Stomach (tissue), 4 donors: ENCODE measurements at regions not wholly inside any gene's neighbourhood (a gene's known extent, or its start where the extent isn't known, plus 50 kb on each side); places are given as distances from the start of the nearest gene placed in this dataset.

Source experiments
- CTCF ChIP-seq, 7 experiments: fragments of 450-650 bp in 4 of 7; fragments of 200-600 bp in 3 of 7; sonication (generic) in 3 of 7; IDR thresholded peaks; one replicate each; pipeline ENCODE4 v1.5.1; 2016 to 2019; ENCODE audit warnings: antibody characterized with exemption in 7 of 7, control low read depth in 2 of 7, mild to moderate bottlenecking in 1 of 7
- POLR2AphosphoS5 ChIP-seq, 3 donors: sonication (generic); formaldehyde crosslinking; IDR thresholded peaks; one replicate each; pipeline ENCODE4 v1.6.1; 2016; ENCODE audit warnings: antibody characterized with exemption in 3 of 3

- TF ChIP-seq CTCF (IDR thresholded peaks at IDR 0.05) (no peak), POLR2AphosphoS5 (IDR thresholded peaks at IDR 0.05) (no peak)
Observed at GRCh38 chr12:46671102-46671501, 154.7 kb downstream of the SLC38A4 start.
